ENCODE measurements at regions not wholly inside any gene's neighbourhood (a gene's known extent, or its start where the extent isn't known, plus 50 kb on each side); places are given as distances from the start of the nearest gene placed in this dataset.

- TF ChIP-seq CTCF (IDR thresholded peaks at IDR 0.05; ENCODE audit: insufficient read depth, low read depth, low read length) (no peak), EZH2 (IDR thresholded peaks at IDR 0.05; ENCODE audit: insufficient read depth, low read length) (no peak)
These were observed 196.3 kb downstream of the FBXO4 start for GRCh38 chr5:42121401-42121800.

All from astrocyte (in vitro differentiated cells and primary cell).